ENCODE measurements at regions not wholly inside any gene's neighbourhood (a gene's known extent, or its start where the extent isn't known, plus 50 kb on each side); places are given as distances from the start of the nearest gene placed in this dataset.
A peak's percentile ranks its signal among the peaks of the same experiment; 100 is the strongest.
"Not testable (repeated sequence)": the region's sequence is repeated elsewhere in the genome, so short reads cannot be mapped to it uniquely, and the experiment has no call there.

DNA sequence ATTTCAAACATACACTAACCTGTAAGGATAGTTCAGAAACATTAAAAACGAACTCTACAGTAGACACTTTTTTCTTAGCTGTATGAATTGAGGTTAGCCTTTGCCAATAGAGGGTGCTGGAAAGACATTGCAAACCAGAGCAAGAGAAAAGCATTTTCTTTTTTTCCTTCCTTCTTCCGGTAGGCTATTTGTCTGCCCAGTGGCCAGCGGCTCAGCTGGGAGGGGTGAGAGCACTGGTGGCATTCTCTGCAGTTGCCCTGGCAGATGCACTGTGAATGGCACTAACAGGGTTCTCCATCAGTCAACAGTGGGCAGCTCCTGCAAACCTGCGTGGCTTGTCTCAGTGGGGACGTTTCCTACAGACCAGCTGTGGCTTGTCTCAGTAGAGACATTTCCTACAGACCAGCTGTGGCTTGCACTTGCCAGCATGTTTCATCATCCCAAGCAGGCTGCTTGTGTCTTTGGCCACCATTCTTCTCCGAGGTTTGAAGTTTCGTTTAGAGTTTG is 984.5 kb upstream of the CDH18 start:
- Histone ChIP-seq H3K27me3 (ENCODE audit: control insufficient read depth, insufficient read depth, low read length) (no peaks in the 10 kb centered on the region), H3K36me3 (ENCODE audit: control insufficient read depth, insufficient read depth, low read length) (no peaks in the 10 kb centered on the region), H3K9me3 (ENCODE audit: control insufficient read depth, insufficient read depth, low read depth, low read length) (no peaks in the 10 kb centered on the region), H3K27ac (ENCODE audit: low read depth, low read length) (no peak overlapping the region), H3K4me3 (ENCODE audit: low read depth, low read length) (peak overlapping the region; percentile 15; the same call in 1 of the 2 replicates), H3K9ac (ENCODE audit: low read length) (no peak overlapping the region), H3K4me1 (ENCODE audit: control insufficient read depth, insufficient read depth, low read length) (peaks cover 6% of the 10 kb centered on the region)

DNA sequence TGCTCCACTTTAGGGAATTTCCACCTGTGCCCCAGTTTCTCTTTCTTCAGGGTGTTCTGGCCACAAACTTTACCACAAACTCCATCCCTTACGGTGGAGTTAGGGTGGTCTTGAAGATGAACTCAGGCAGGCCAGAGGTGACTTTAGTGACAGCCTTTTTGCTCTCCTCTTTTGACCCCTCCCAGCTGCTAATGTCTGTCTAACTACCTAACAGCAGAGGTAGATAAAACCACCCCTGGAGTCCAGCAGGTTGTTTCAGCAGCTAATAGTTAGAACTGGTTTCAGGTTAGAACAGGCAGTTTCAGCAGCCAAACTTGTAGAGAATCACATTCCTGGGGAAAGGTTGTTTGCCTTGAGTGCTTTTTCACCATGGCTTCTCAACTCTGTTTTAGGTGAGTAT is 971.3 kb upstream of the CDH18 start:
- Histone ChIP-seq H3K4me1 (ENCODE audit: control insufficient read depth, insufficient read depth, low read length) (no peaks in the 10 kb centered on the region), H3K27ac (ENCODE audit: low read depth, low read length) (no peak overlapping the region), H3K4me3 (ENCODE audit: low read depth, low read length) (no peak overlapping the region), H3K9ac (ENCODE audit: low read length) (no peak overlapping the region), H3K9me3 (ENCODE audit: control insufficient read depth, insufficient read depth, low read depth, low read length) (0 out of 2 replicates have a peak, but pooled peaks cover 3% of the 10 kb centered on the region), H3K27me3 (ENCODE audit: control insufficient read depth, insufficient read depth, low read length) (no peaks in the 10 kb centered on the region), H3K36me3 (ENCODE audit: control insufficient read depth, insufficient read depth, low read length) (no peaks in the 10 kb centered on the region)

DNA sequence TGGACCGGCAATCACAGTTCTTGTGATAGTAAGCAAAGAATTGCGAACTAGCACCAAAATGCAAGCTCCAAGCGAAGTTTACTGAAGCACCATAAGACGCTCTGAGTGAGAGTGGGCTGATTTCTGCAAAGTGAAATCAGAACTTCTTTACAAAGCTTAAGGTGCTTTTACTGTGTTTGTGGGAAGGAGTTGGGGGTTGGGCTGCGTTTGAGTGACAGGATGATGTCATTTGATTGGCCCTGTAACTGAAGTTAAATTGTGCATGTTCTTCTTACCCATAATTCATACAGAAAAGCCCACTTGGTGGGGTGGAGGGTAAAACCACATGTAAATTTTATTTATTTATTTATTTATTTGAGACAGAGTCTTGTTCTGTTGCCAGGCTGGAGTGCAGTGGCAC is 970.6 kb upstream of the CDH18 start:
- Histone ChIP-seq H3K4me1 (ENCODE audit: control insufficient read depth, insufficient read depth, low read length) (no peaks in the 10 kb centered on the region), H3K27me3 (ENCODE audit: control insufficient read depth, insufficient read depth, low read length) (no peaks in the 10 kb centered on the region), H3K27ac (ENCODE audit: low read depth, low read length) (no peak overlapping the region), H3K36me3 (ENCODE audit: control insufficient read depth, insufficient read depth, low read length) (no peaks in the 10 kb centered on the region), H3K9me3 (ENCODE audit: control insufficient read depth, insufficient read depth, low read depth, low read length) (0 out of 2 replicates have a peak, but pooled peaks cover 3% of the 10 kb centered on the region), H3K4me3 (ENCODE audit: low read depth, low read length) (no peak overlapping the region), H3K9ac (ENCODE audit: low read length) (no peak overlapping the region)

GRCh38 chr5:20956134-20956533 is 968.1 kb upstream of the CDH18 start:
- no peaks in the 10 kb centered on the region for H3K27me3 ChIP-seq (ENCODE audit: control insufficient read depth, insufficient read depth, low read length)
- H3K36me3 ChIP-seq (ENCODE audit: control insufficient read depth, insufficient read depth, low read length): no peaks in the 10 kb centered on the region
- no peak overlapping the region for H3K4me3 ChIP-seq (ENCODE audit: low read depth, low read length)
- H3K27ac ChIP-seq (ENCODE audit: low read depth, low read length): no peak overlapping the region
- 0 out of 2 replicates have a peak, but pooled peaks cover 3% of the 10 kb centered on the region for H3K9me3 ChIP-seq (ENCODE audit: control insufficient read depth, insufficient read depth, low read depth, low read length)
- H3K9ac ChIP-seq (ENCODE audit: low read length): no peak overlapping the region
- no peaks in the 10 kb centered on the region for H3K4me1 ChIP-seq (ENCODE audit: control insufficient read depth, insufficient read depth, low read length)

DNA sequence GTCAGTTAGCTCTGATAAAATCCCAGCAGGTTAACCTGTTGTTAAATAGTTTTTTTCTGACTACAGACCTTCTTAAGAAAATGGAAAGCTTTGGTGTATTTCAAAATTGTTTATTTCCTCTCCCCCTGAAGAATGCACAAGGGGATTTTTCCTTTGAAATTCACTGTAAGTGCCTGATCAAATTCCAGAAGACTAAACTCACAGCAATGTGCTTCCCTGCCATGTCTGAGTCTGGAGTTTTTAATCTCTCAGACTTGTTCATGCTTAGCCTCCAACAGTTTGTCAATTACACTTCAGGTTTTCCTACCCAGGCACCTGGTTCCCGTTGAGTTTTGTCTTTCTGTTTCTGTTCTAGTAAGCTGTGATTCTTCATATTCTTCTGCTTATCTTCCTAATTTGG is 961.6 kb upstream of the CDH18 start:
- H3K27ac ChIP-seq (ENCODE audit: low read depth, low read length): no peak overlapping the region
- H3K9me3 ChIP-seq (ENCODE audit: control insufficient read depth, insufficient read depth, low read depth, low read length): no peaks in the 10 kb centered on the region
- H3K4me1 ChIP-seq (ENCODE audit: control insufficient read depth, insufficient read depth, low read length): no peaks in the 10 kb centered on the region
- no peak overlapping the region for H3K4me3 ChIP-seq (ENCODE audit: low read depth, low read length)
- H3K9ac ChIP-seq (ENCODE audit: low read length): no peak overlapping the region
- no peaks in the 10 kb centered on the region for H3K36me3 ChIP-seq (ENCODE audit: control insufficient read depth, insufficient read depth, low read length)
- no peaks in the 10 kb centered on the region for H3K27me3 ChIP-seq (ENCODE audit: control insufficient read depth, insufficient read depth, low read length)

DNA sequence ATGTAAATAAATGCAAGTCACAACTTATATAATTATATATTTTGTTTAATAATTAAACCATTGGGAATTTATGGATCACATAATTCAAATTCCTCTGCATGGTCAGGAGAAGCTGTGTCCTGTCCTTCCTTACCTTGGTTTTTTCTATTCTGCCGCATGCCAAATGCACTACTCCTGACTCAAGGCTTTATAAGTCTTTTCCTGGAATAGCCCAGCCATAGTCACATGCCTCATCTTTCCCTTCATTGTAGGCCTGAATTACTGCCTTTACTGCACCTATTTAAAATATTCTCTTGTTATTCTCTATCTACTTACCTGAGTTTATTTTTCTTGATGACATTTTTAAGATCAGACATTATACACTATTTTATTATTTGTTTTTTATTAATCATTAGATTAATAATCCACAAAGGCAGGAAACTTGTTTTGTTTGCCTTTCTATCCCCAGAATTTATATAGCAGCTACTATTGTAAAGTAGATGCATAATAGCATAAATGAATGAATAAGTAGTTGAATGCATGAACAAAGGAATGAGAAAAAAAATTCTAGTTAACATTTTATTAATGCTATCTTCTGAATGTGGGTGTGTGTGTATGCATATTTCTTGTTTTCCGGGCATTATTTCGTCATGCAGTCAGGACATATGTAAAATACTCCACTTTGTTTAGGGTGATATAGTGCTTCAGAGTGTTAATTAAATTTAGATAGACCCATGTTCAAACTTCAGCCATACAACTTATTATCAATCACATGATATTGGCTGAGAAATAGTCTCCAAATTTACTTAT is 955.4 kb upstream of the CDH18 start:
- not testable (repeated sequence) for H3K27me3 ChIP-seq (ENCODE audit: control insufficient read depth, insufficient read depth, low read length); H3K9ac ChIP-seq (ENCODE audit: low read length); H3K9me3 ChIP-seq (ENCODE audit: control insufficient read depth, insufficient read depth, low read depth, low read length); H3K27ac ChIP-seq (ENCODE audit: low read depth, low read length); H3K4me1 ChIP-seq (ENCODE audit: control insufficient read depth, insufficient read depth, low read length); H3K4me3 ChIP-seq (ENCODE audit: low read depth, low read length); H3K36me3 ChIP-seq (ENCODE audit: control insufficient read depth, insufficient read depth, low read length)

GRCh38 chr5:20942603-20943002 is 954.6 kb upstream of the CDH18 start:
- H3K36me3 ChIP-seq (ENCODE audit: control insufficient read depth, insufficient read depth, low read length); H3K4me3 ChIP-seq (ENCODE audit: low read depth, low read length); H3K9ac ChIP-seq (ENCODE audit: low read length); H3K4me1 ChIP-seq (ENCODE audit: control insufficient read depth, insufficient read depth, low read length); H3K27me3 ChIP-seq (ENCODE audit: control insufficient read depth, insufficient read depth, low read length); H3K9me3 ChIP-seq (ENCODE audit: control insufficient read depth, insufficient read depth, low read depth, low read length); H3K27ac ChIP-seq (ENCODE audit: low read depth, low read length): not testable (repeated sequence)

DNA sequence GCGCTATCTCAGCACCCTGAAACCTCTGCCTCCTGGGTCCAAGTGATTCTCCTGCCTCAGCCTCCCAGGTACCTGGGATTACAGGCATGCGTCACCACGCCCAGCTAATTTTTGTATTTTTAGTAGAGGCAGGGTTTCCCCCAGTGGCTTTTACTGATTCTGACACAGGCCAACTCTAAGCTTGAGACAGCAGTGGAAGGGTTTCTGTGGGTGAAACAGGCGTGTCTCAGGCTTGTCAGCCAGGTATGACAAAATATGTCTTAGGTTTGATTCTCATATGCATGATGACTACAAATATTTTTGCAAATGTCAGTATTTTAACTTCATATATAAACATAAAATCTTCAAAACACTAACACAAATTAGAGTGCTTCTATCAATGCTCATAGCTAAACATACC is 952.8 kb upstream of the CDH18 start:
- not testable (repeated sequence) for H3K9ac ChIP-seq (ENCODE audit: low read length); H3K27ac ChIP-seq (ENCODE audit: low read depth, low read length); H3K4me3 ChIP-seq (ENCODE audit: low read depth, low read length); H3K36me3 ChIP-seq (ENCODE audit: control insufficient read depth, insufficient read depth, low read length); H3K4me1 ChIP-seq (ENCODE audit: control insufficient read depth, insufficient read depth, low read length); H3K9me3 ChIP-seq (ENCODE audit: control insufficient read depth, insufficient read depth, low read depth, low read length); H3K27me3 ChIP-seq (ENCODE audit: control insufficient read depth, insufficient read depth, low read length)

DNA sequence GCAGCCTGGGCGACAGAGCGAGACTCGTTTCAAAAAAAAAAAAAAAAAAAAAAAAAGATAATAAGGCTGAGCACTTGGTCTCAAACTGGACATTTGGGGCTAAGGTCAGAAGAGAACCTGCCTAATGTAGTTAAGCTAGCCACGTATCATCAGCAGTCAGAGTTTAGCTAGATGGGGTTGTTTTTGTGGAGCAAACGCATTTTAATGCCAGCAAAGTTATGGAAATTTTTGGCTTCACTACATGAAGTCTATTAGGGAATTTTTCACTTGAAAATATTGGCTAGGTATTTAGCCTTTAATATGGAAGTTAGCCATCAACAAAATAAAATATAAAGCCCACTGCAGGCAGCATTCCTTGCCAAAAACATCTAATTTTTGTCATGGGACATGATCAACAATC is 902.9 kb upstream of the CDH18 start:
- H3K27ac ChIP-seq (ENCODE audit: low read depth, low read length): not testable (repeated sequence)
- H3K9me3 ChIP-seq (ENCODE audit: control insufficient read depth, insufficient read depth, low read depth, low read length): peaks cover 12% of the 10 kb centered on the region; the same call in 1 of the 2 replicates

GRCh38 chr5:20875726-20876125 is 887.7 kb upstream of the CDH18 start:
- not testable (repeated sequence) for H3K27me3 ChIP-seq (ENCODE audit: control insufficient read depth, insufficient read depth, low read length); H3K36me3 ChIP-seq (ENCODE audit: control insufficient read depth, insufficient read depth, low read length); H3K4me3 ChIP-seq (ENCODE audit: low read depth, low read length); H3K4me1 ChIP-seq (ENCODE audit: control insufficient read depth, insufficient read depth, low read length); H3K9ac ChIP-seq (ENCODE audit: low read length); H3K27ac ChIP-seq (ENCODE audit: low read depth, low read length); H3K9me3 ChIP-seq (ENCODE audit: control insufficient read depth, insufficient read depth, low read depth, low read length)

More for the DNA sequence above, 902.9 kb upstream of the CDH18 start:
- H3K4me1 ChIP-seq (ENCODE audit: control insufficient read depth, insufficient read depth, low read length); H3K36me3 ChIP-seq (ENCODE audit: control insufficient read depth, insufficient read depth, low read length); H3K4me3 ChIP-seq (ENCODE audit: low read depth, low read length); H3K27me3 ChIP-seq (ENCODE audit: control insufficient read depth, insufficient read depth, low read length); H3K9ac ChIP-seq (ENCODE audit: low read length): not testable (repeated sequence)

- not testable (repeated sequence) for H3K27me3 ChIP-seq (ENCODE audit: control insufficient read depth, insufficient read depth, low read length); H3K36me3 ChIP-seq (ENCODE audit: control insufficient read depth, insufficient read depth, low read length); H3K4me3 ChIP-seq (ENCODE audit: low read depth, low read length); H3K27ac ChIP-seq (ENCODE audit: low read depth, low read length); H3K9me3 ChIP-seq (ENCODE audit: control insufficient read depth, insufficient read depth, low read depth, low read length); H3K9ac ChIP-seq (ENCODE audit: low read length); H3K4me1 ChIP-seq (ENCODE audit: control insufficient read depth, insufficient read depth, low read length)
These were observed 877.9 kb upstream of the CDH18 start for GRCh38 chr5:20865892-20866291.
